Stimulated activated naive CD8-positive, alpha-beta T cell treated with anti-CD3 and anti-CD28 coated beads, Interleukin-15, amount 100 ng/mL, for 72 hours (primary cell): ENCODE measurements at regions not wholly inside any gene's neighbourhood (a gene's known extent, or its start where the extent isn't known, plus 50 kb on each side); places are given as distances from the start of the nearest gene placed in this dataset.

Source experiments
- ATAC-seq: fragments of 150-1000 bp; cut with Tn5 transposase; 2 replicates; pipeline ENCODE4 v1.10.0; 2021; ENCODE audit warnings: mild to moderate bottlenecking, moderate library complexity
- DNase-seq, 2 donors: peaks; one replicate each; pipeline ENCODE4 v3.0.0; 2021 to 2022
- H3K27ac Mint-ChIP-seq, 2 donors: one replicate each; pipeline ENCODE4 v1.8.0; 2022; ENCODE audit warnings: mild to moderate bottlenecking in 2 of 2, mixed read lengths in 2 of 2, moderate library complexity in 2 of 2
- H3K27me3 Mint-ChIP-seq: one replicate; pipeline ENCODE4 v1.8.0; 2022; ENCODE audit warnings: mixed read lengths
- H3K4me1 Mint-ChIP-seq: one replicate; pipeline ENCODE4 v1.8.0; 2022; ENCODE audit warnings: mild to moderate bottlenecking, mixed read lengths
- H3K4me3 Mint-ChIP-seq, 2 donors: one replicate each; pipeline ENCODE4 v1.8.0; 2022; ENCODE audit warnings: mild to moderate bottlenecking in 2 of 2, mixed read lengths in 2 of 2, moderate library complexity in 1 of 2
- H3K9me3 Mint-ChIP-seq, 2 donors: one replicate each; pipeline ENCODE4 v1.8.0; 2022; ENCODE audit warnings: mixed read lengths in 2 of 2

- DNase-seq (no peak), ATAC-seq (no peak)
- Mint-ChIP-seq H3K27me3 (no peaks in the 10 kb centered on the region), H3K4me3 (no peak overlapping the region), H3K4me1 (no peaks in the 10 kb centered on the region), H3K27ac (no peak overlapping the region), H3K9me3 (peaks cover 7 to 22% of the 10 kb centered on the region in 2 donors)
Measured at GRCh38 chr20:55830121-55830827, 175.0 kb downstream of the CBLN4 start.

GRCh38 chr20:55805138-55805537 is 200.2 kb downstream of the CBLN4 start:
- Mint-ChIP-seq H3K4me3 (no peak overlapping the region), H3K4me1 (no peaks in the 10 kb centered on the region), H3K9me3 (peaks cover 0 to 14% of the 10 kb centered on the region in 2 donors), H3K27me3 (no peaks in the 10 kb centered on the region), H3K27ac (no peak overlapping the region)
- ATAC-seq (no peak), DNase-seq (no peak)

GRCh38 chr20:55800552-55801245 is 204.6 kb downstream of the CBLN4 start:
- H3K9me3 Mint-ChIP-seq, result peaks cover 6 to 10% of the 10 kb centered on the region in 2 donors
- H3K4me1 Mint-ChIP-seq, result no peaks in the 10 kb centered on the region
- no peaks in the 10 kb centered on the region for H3K27me3 Mint-ChIP-seq
- ATAC-seq (no peak), DNase-seq (no peak)
- H3K4me3 Mint-ChIP-seq, result no peak overlapping the region
- peak overlapping the region in 1 of 2 donors; percentile 83 for H3K27ac Mint-ChIP-seq

GRCh38 chr20:55793986-55794385 is 211.3 kb downstream of the CBLN4 start:
- Mint-ChIP-seq H3K4me3 (no peak overlapping the region), H3K27me3 (no peaks in the 10 kb centered on the region), H3K27ac (no peak overlapping the region), H3K9me3 (peaks cover 16 to 17% of the 10 kb centered on the region in 2 donors), H3K4me1 (no peaks in the 10 kb centered on the region)
- DNase-seq (no peak), ATAC-seq (no peak)

- no peaks in the 10 kb centered on the region for H3K27me3 Mint-ChIP-seq
- no peak overlapping the region for H3K27ac Mint-ChIP-seq
- peaks cover 16 to 18% of the 10 kb centered on the region in 2 donors for H3K9me3 Mint-ChIP-seq
- no peak for ATAC-seq
- H3K4me3 Mint-ChIP-seq, result no peak overlapping the region
- DNase-seq, result no peak
- no peaks in the 10 kb centered on the region for H3K4me1 Mint-ChIP-seq
Measured at GRCh38 chr20:55792049-55792448, 213.3 kb downstream of the CBLN4 start.

- no peak for DNase-seq
- no peak for ATAC-seq
- no peak overlapping the region for H3K4me3 Mint-ChIP-seq
- no peak overlapping the region for H3K27ac Mint-ChIP-seq
- H3K9me3 Mint-ChIP-seq, result peaks cover 11 to 21% of the 10 kb centered on the region in 2 donors
- no peaks in the 10 kb centered on the region for H3K4me1 Mint-ChIP-seq
- no peaks in the 10 kb centered on the region for H3K27me3 Mint-ChIP-seq
Measured at GRCh38 chr20:55790178-55790577, 215.1 kb downstream of the CBLN4 start.

GRCh38 chr20:55784036-55784435 is 221.3 kb downstream of the CBLN4 start:
- Mint-ChIP-seq H3K9me3 (peaks cover 4 to 25% of the 10 kb centered on the region in 2 donors), H3K4me1 (no peaks in the 10 kb centered on the region), H3K27me3 (no peaks in the 10 kb centered on the region), H3K4me3 (no peak overlapping the region), H3K27ac (no peak overlapping the region)
- DNase-seq (no peak), ATAC-seq (no peak)

GRCh38 chr20:55783381-55783780 is 221.9 kb downstream of the CBLN4 start:
- ATAC-seq (no peak), DNase-seq (no peak)
- Mint-ChIP-seq H3K4me3 (no peak overlapping the region), H3K27me3 (no peaks in the 10 kb centered on the region), H3K4me1 (no peaks in the 10 kb centered on the region), H3K9me3 (peaks cover 4 to 25% of the 10 kb centered on the region in 2 donors), H3K27ac (no peak overlapping the region)

GRCh38 chr20:55782912-55783253 is 222.4 kb downstream of the CBLN4 start:
- DNase-seq (no peak), ATAC-seq (no peak)
- Mint-ChIP-seq H3K4me3 (no peak overlapping the region), H3K27me3 (no peaks in the 10 kb centered on the region), H3K27ac (no peak overlapping the region), H3K9me3 (peaks cover 4 to 25% of the 10 kb centered on the region in 2 donors), H3K4me1 (no peaks in the 10 kb centered on the region)

- H3K4me1 Mint-ChIP-seq, result no peaks in the 10 kb centered on the region
- H3K4me3 Mint-ChIP-seq, result no peak overlapping the region
- no peak for DNase-seq
- ATAC-seq, result no peak
- no peaks in the 10 kb centered on the region for H3K27me3 Mint-ChIP-seq
- H3K9me3 Mint-ChIP-seq, result peaks cover 4 to 25% of the 10 kb centered on the region in 2 donors
- no peak overlapping the region for H3K27ac Mint-ChIP-seq
Measured at GRCh38 chr20:55782224-55782911, 223.0 kb downstream of the CBLN4 start.

GRCh38 chr20:55778796-55779195 is 226.5 kb downstream of the CBLN4 start:
- H3K4me3 Mint-ChIP-seq, result no peak overlapping the region
- no peaks in the 10 kb centered on the region for H3K27me3 Mint-ChIP-seq

GRCh38 chr20:55777641-55778040 is 227.7 kb downstream of the CBLN4 start:
- H3K27ac Mint-ChIP-seq, result no peak overlapping the region
- peaks cover 4 to 10% of the 10 kb centered on the region in 2 donors for H3K9me3 Mint-ChIP-seq
- DNase-seq (no peak), ATAC-seq (no peak)
- H3K4me1 Mint-ChIP-seq, result no peaks in the 10 kb centered on the region
- no peaks in the 10 kb centered on the region for H3K27me3 Mint-ChIP-seq
- H3K4me3 Mint-ChIP-seq, result no peak overlapping the region

More at GRCh38 chr20:55778796-55779195, 226.5 kb downstream of the CBLN4 start:
- Mint-ChIP-seq H3K27ac (no peak overlapping the region), H3K9me3 (peaks cover 4 to 13% of the 10 kb centered on the region in 2 donors), H3K4me1 (no peaks in the 10 kb centered on the region)
- no peak for ATAC-seq
- no peak for DNase-seq

GRCh38 chr20:55776176-55776575 is 229.1 kb downstream of the CBLN4 start:
- Mint-ChIP-seq H3K4me3 (no peak overlapping the region), H3K4me1 (no peaks in the 10 kb centered on the region), H3K9me3 (no peaks in the 10 kb centered on the region), H3K27ac (no peak overlapping the region), H3K27me3 (no peaks in the 10 kb centered on the region)
- no peak for DNase-seq
- ATAC-seq, result no peak

- Mint-ChIP-seq H3K4me1 (no peaks in the 10 kb centered on the region), H3K27ac (no peak overlapping the region), H3K27me3 (no peaks in the 10 kb centered on the region), H3K4me3 (no peak overlapping the region), H3K9me3 (no peaks in the 10 kb centered on the region)
- ATAC-seq (no peak), DNase-seq (no peak)
Measured at GRCh38 chr20:55774628-55775027, 230.7 kb downstream of the CBLN4 start.

- Mint-ChIP-seq H3K4me3 (no peak overlapping the region), H3K9me3 (peaks cover 13 to 26% of the 10 kb centered on the region in 2 donors), H3K27me3 (no peaks in the 10 kb centered on the region), H3K27ac (no peak overlapping the region), H3K4me1 (no peaks in the 10 kb centered on the region)
- ATAC-seq (no peak), DNase-seq (no peak)
Measured at GRCh38 chr20:55761797-55762196, 243.5 kb downstream of the CBLN4 start.

- H3K27ac Mint-ChIP-seq, result no peak overlapping the region
- no peak for ATAC-seq
- no peak for DNase-seq
- peaks cover 13 to 23% of the 10 kb centered on the region in 2 donors for H3K9me3 Mint-ChIP-seq
- H3K4me3 Mint-ChIP-seq, result no peak overlapping the region
- H3K27me3 Mint-ChIP-seq, result no peaks in the 10 kb centered on the region
- H3K4me1 Mint-ChIP-seq, result no peaks in the 10 kb centered on the region
Measured at GRCh38 chr20:55761100-55761499, 244.2 kb downstream of the CBLN4 start.
